K562 (cell line): ENCODE measurements at regions not wholly inside any gene's neighbourhood (a gene's known extent, or its start where the extent isn't known, plus 50 kb on each side); places are given as distances from the start of the nearest gene placed in this dataset.

ENCODE experiments used
- ATAC-seq: fragments of 200-7000 bp; cut with Tn5 transposase; 3 replicates; pipeline ENCODE4 v1.9.1; 2020; ENCODE audit warnings: moderate library complexity
- BruUV-seq: library from RNA; stranded (reverse); fragments of 400-500 nt; replicated peaks from 2 replicates; lab custom pipeline; 2021; lab: Mats Ljungman, UMichigan
- CTCF ChIA-PET: fragments of 300-600 bp; formaldehyde crosslinking; extraction: SDS; loops from one replicate; lab custom pipeline; 2021; ENCODE audit warnings: low intra/inter-chr PET ratio; lab: Yijun Ruan, JAX
- POLR2A ChIA-PET: fragments of 300-600, 350-650 bp; sonication (Branson Sonifier 250); formaldehyde crosslinking; extraction: SDS; loops from one replicate; lab custom pipeline; 2021; ENCODE audit warnings: antibody characterized with exemption, inconsistent platforms; lab: Yijun Ruan, JAX
- DNase-seq, 4 experiments: peaks; one replicate each; pipeline versions ENCODE4 v3.0.0 to v3.0.0-alpha.2; 2011 to 2018; ENCODE audit warnings: low spot score in 3 of 4, mixed read lengths in 3 of 4; ENCODE audit errors: extremely low read depth in 1 of 4
- FAIRE-seq: peaks from 2 replicates; lab custom pipeline; 2011; peaks lifted over from hg19 to GRCh38; lab: Jason Lieb, UNC
- H2AFZ ChIP-seq: 2 replicates; pipeline ENCODE4 v1.6.0; 2011; ENCODE audit warnings: low read depth, low read length, control low read depth, inconsistent platforms
- H3K27ac ChIP-seq: fragments of 200-600 bp; 3 replicates; pipeline ENCODE4 v1.8.0; 2011; ENCODE audit warnings: low read depth, mild to moderate bottlenecking, control low read depth, inconsistent platforms, low read length, moderate library complexity, mixed read lengths; ENCODE audit errors: extremely low read depth
- H3K27me3 ChIP-seq, 2 experiments: fragments of 300-600 bp in 1 of 2; 2 replicates in 1 of 2; 3 replicates in 1 of 2; pipeline versions ENCODE4 v1.6.0 to v1.8.0; 2011; ENCODE audit warnings: inconsistent platforms in 2 of 2, low read length in 2 of 2, mild to moderate bottlenecking in 1 of 2, mixed read lengths in 1 of 2, moderate library complexity in 1 of 2; ENCODE audit not compliant: control insufficient read depth in 2 of 2, insufficient read depth in 2 of 2
- H3K36me3 ChIP-seq: fragments of 300-600 bp; 3 replicates; pipeline ENCODE4 v1.8.0; 2011; ENCODE audit warnings: mild to moderate bottlenecking, low read length, inconsistent platforms; ENCODE audit not compliant: control insufficient read depth, insufficient read depth
- H3K4me1 ChIP-seq, 2 experiments: fragments of 200-600 bp in 1 of 2; replicated peaks in 1 of 2; 2 replicates in 1 of 2; 3 replicates in 1 of 2; pipeline versions ENCODE4 v1.5.1 to v1.8.0; 2011; ENCODE audit warnings: inconsistent platforms in 2 of 2, low read length in 2 of 2, mild to moderate bottlenecking in 1 of 2, mixed read lengths in 1 of 2, moderate library complexity in 1 of 2; ENCODE audit not compliant: control insufficient read depth in 2 of 2, insufficient read depth in 2 of 2
- H3K4me2 ChIP-seq: 2 replicates; pipeline ENCODE4 v1.6.1; 2011; ENCODE audit warnings: low read length, control low read depth, inconsistent platforms, mixed read lengths; ENCODE audit not compliant: insufficient read depth
- H3K4me3 ChIP-seq: fragments of 200-600 bp; sonication (generic), shearing (Covaris generic); 2 replicates; pipeline ENCODE4 v1.5.1; 2016; ENCODE audit warnings: control low read depth, inconsistent platforms
- H3K79me2 ChIP-seq: fragments of 200-600 bp; 3 replicates; pipeline ENCODE4 v1.8.0; 2011; ENCODE audit warnings: low read length, inconsistent platforms; ENCODE audit not compliant: control insufficient read depth, insufficient read depth
- H3K9ac ChIP-seq, 2 experiments: 2 replicates each; pipeline versions ENCODE4 v1.6.0 to v1.6.1; 2011; ENCODE audit warnings: low read depth in 2 of 2, low read length in 2 of 2, control low read depth in 1 of 2, inconsistent platforms in 1 of 2, mild to moderate bottlenecking in 1 of 2, mixed read lengths in 1 of 2; ENCODE audit not compliant: insufficient read depth in 1 of 2
- H3K9me1 ChIP-seq: one replicate; pipeline ENCODE4 v1.6.0; 2011; ENCODE audit warnings: inconsistent platforms, mild to moderate bottlenecking, low read length, moderate library complexity; ENCODE audit not compliant: control insufficient read depth, insufficient read depth
- H3K9me3 ChIP-seq: replicated peaks from 2 replicates; pipeline ENCODE4 v1.5.1; 2011; ENCODE audit warnings: low read depth, low read length, inconsistent platforms; ENCODE audit not compliant: control insufficient read depth, insufficient read depth
- H4K20me1 ChIP-seq: replicated peaks from 2 replicates; pipeline ENCODE4 v1.6.1; 2011; ENCODE audit warnings: low read length, inconsistent platforms, mixed read lengths; ENCODE audit not compliant: control insufficient read depth, insufficient read depth
- C11orf30 ChIP-seq: fragments of 450-650 bp; IDR thresholded peaks from 2 replicates; pipeline ENCODE4 v1.6.1; 2016; ENCODE audit warnings: low read depth, mild to moderate bottlenecking
- CEBPB ChIP-seq: fragments of 450-650 bp; IDR thresholded peaks from 2 replicates; pipeline ENCODE4 v1.6.1; 2016; ENCODE audit warnings: missing genetic modification characterization, missing compliant biosample characterization
- MAFG ChIP-seq: fragments of 450-650 bp; conservative IDR thresholded peaks from 2 replicates; pipeline ENCODE4 v1.6.1; 2016; ENCODE audit warnings: missing genetic modification characterization, missing compliant biosample characterization
- MAX ChIP-seq: sonication (generic); formaldehyde crosslinking; IDR thresholded peaks from 2 replicates; pipeline ENCODE4 v1.9.0; 2022; ENCODE audit warnings: mild to moderate bottlenecking, missing genetic modification reagents
- SMARCE1 ChIP-seq: fragments of 450-650 bp; IDR thresholded peaks from 2 replicates; pipeline ENCODE4 v1.7.1; 2016; ENCODE audit warnings: mild to moderate bottlenecking
- TARDBP ChIP-seq: fragments of 450-650 bp; IDR thresholded peaks from 2 replicates; pipeline ENCODE4 v1.6.1; 2016
- ZNF316 ChIP-seq: fragments of 450-650 bp; IDR thresholded peaks from 2 replicates; pipeline ENCODE4 v1.6.1; 2016
- WGBS: fragments of 100-300 bp; shearing (Covaris generic); methylation state at CpG from one replicate; pipeline ENCODE4 v1.1.6; 2016; ENCODE audit warnings: low coverage, mixed read lengths; ENCODE audit not compliant: insufficient coverage; ENCODE audit errors: missing lambda C conversion rate; 5-methylcytosine and 5-hydroxymethylcytosine counted together
- in situ Hi-C: fragments of 300-500 bp; cut with MboI; formaldehyde crosslinking; loops from 4 replicates; pipeline ENCODE4 v1.15.0; 2018; ENCODE audit warnings: inconsistent platforms, mixed read lengths
- intact Hi-C: fragments of 100-400 bp; cut with micrococcal nuclease; formaldehyde crosslinking; loops from 2 replicates; pipeline ENCODE4 v1.14.2; 2022

GRCh38 chr1:166679369-166679768 is 159.9 kb upstream of the POGK start:
- H3K9me3 ChIP-seq, result no peaks in the 10 kb centered on the region
- POLR2A ChIA-PET, result no interaction called here
- no peak overlapping the region for H3K4me3 ChIP-seq
- H3K36me3 ChIP-seq, result no peaks in the 10 kb centered on the region
- TF ChIP-seq C11orf30 (peak; percentile 67), ZNF316 (peak; percentile 80), SMARCE1 (no peak)
- H2AFZ ChIP-seq, result no peak overlapping the region
- H4K20me1 ChIP-seq, result no peaks in the 10 kb centered on the region
- ATAC-seq (no peak), DNase-seq (no peak), FAIRE-seq (no peak)
- H3K4me2 ChIP-seq, result no peak overlapping the region
- H3K9me1 ChIP-seq, result no peaks in the 10 kb centered on the region
- WGBS, result 91% methylated on average over 1 of the region's 1 CpG
- no peaks in the 10 kb centered on the region for H3K79me2 ChIP-seq
- in situ Hi-C loops (no loop called here), intact Hi-C loops (loop anchor here (5.0 kb wide), 1 partner anchor 53 kb away; no protein-coding TSS in a partner anchor)
- H3K9ac ChIP-seq, result no peak overlapping the region
- BruUV-seq, result no TSS peak
- CTCF ChIA-PET, result no interaction called here
- no peak overlapping the region for H3K27ac ChIP-seq
- H3K4me1 ChIP-seq, result peaks cover 2 to 8% of the 10 kb centered on the region in 2 experiments; a peak in 4 of 5 replicates
- H3K27me3 ChIP-seq, result no peaks in the 10 kb centered on the region

- no peak for ATAC-seq
- TF ChIP-seq MAX (no peak), MAFG (tag) (no peak), TARDBP (no peak), CEBPB (tag) (peak; percentile 64)
- no peak overlapping the region for H2AFZ ChIP-seq
- no peaks in the 10 kb centered on the region for H3K4me1 ChIP-seq
- H3K27ac ChIP-seq, result no peak overlapping the region
- H3K36me3 ChIP-seq, result no peaks in the 10 kb centered on the region
- H3K27me3 ChIP-seq, result no peaks in the 10 kb centered on the region
- no peak overlapping the region for H3K4me3 ChIP-seq
- POLR2A ChIA-PET, result interaction anchor here (1.5 kb wide), 1 partner anchor 9 kb away, joined by 5 read pairs; no protein-coding TSS in a partner anchor
- intact Hi-C loops (no loop called here), in situ Hi-C loops (no loop called here)
- H3K9me1 ChIP-seq, result no peaks in the 10 kb centered on the region
- no peaks in the 10 kb centered on the region for H3K79me2 ChIP-seq
- no TSS peak for BruUV-seq
- H3K4me2 ChIP-seq, result no peak overlapping the region
- WGBS, result 96% methylated on average over 1 of the region's 1 CpG
- H4K20me1 ChIP-seq, result no peaks in the 10 kb centered on the region
- FAIRE-seq, result no peak
- CTCF ChIA-PET, result interaction anchor here (0.8 kb wide), 1 partner anchor 10 kb away, joined by 3 read pairs; no protein-coding TSS in a partner anchor
- DNase-seq, result no peak
- peaks cover 3% of the 10 kb centered on the region; the same call in 1 of the 2 replicates for H3K9me3 ChIP-seq
- no peak overlapping the region for H3K9ac ChIP-seq
These were observed 156.7 kb upstream of the POGK start for GRCh38 chr1:166682588-166682987.
